Omental fat pad (tissue), 3 donors: ENCODE measurements at regions not wholly inside any gene's neighbourhood (a gene's known extent, or its start where the extent isn't known, plus 50 kb on each side); places are given as distances from the start of the nearest gene placed in this dataset.

Experiments used
- ATAC-seq: fragments of 150-250 bp; one replicate; pipeline ENCODE4 v1.9.1; 2016; ENCODE audit warnings: mild to moderate bottlenecking, moderate library complexity; ENCODE audit not compliant: low FRiP score
- DNase-seq: peaks from one replicate; pipeline ENCODE4 v3.0.0-alpha.2; 2019; ENCODE audit warnings: low spot score
- CTCF ChIP-seq, 3 donors: fragments of 450-650 bp; IDR thresholded peaks; one replicate each; pipeline ENCODE4 v1.5.1; 2016 to 2017; ENCODE audit warnings: antibody characterized with exemption in 3 of 3, mild to moderate bottlenecking in 3 of 3, moderate library complexity in 2 of 3

DNA sequence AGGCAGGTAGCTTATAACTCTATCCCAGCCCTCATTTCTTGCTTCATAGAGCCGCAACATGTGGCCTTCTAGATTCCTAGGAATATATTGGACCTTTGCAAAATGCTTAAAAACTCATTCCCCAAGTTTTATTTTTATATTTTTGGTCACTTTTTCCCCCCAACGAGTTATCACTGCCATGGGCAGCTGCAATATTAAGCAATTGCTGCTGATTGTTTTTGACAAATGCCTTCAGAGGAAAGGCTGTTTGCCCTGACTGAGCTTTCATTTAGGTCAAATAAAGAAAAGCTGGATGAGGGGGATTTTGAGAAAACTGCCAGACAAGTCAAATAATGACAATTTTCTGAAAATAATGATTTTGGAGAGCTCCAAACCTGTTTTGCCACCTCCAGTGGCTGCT is 976.9 kb upstream of the MBL2 start:
- DNase-seq (no peak), ATAC-seq (no peak)
- no peak for TF ChIP-seq CTCF (IDR thresholded peaks at IDR 0.05)

- no peak for DNase-seq
- TF ChIP-seq CTCF (IDR thresholded peaks at IDR 0.05) = no peak
- no peak for ATAC-seq
These were observed 975.7 kb upstream of the MBL2 start for GRCh38 chr10:53748319-53748718.

- no peak for ATAC-seq
These were observed 972.2 kb upstream of the MBL2 start for GRCh38 chr10:53744746-53745145.

GRCh38 chr10:53744176-53744575 is 971.6 kb upstream of the MBL2 start:
- no peak for DNase-seq
- TF ChIP-seq CTCF (IDR thresholded peaks at IDR 0.05) = no peak
- ATAC-seq = no peak

More at GRCh38 chr10:53744746-53745145, 972.2 kb upstream of the MBL2 start:
- no peak for DNase-seq
- no peak for TF ChIP-seq CTCF (IDR thresholded peaks at IDR 0.05)

DNA sequence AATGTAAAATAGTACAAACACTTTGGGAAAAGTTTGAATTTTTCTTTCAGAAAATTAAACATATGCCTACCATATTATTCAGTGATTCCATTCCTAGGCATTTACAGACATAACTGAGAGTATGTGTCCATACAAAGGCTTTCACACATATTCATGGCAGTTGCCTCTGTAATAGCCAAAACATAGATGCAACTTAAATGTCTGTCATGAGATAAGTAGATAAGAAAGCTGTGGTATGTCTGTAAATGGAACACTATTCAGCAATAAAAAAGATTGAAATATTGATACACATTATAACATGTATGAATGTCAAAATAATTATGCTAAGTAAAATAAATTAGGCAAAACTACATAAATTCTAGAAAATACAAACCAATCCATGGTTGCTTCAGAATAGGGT is 964.5 kb upstream of the MBL2 start:
- DNase-seq (no peak), ATAC-seq (no peak)
- no peak for TF ChIP-seq CTCF (IDR thresholded peaks at IDR 0.05)

DNA sequence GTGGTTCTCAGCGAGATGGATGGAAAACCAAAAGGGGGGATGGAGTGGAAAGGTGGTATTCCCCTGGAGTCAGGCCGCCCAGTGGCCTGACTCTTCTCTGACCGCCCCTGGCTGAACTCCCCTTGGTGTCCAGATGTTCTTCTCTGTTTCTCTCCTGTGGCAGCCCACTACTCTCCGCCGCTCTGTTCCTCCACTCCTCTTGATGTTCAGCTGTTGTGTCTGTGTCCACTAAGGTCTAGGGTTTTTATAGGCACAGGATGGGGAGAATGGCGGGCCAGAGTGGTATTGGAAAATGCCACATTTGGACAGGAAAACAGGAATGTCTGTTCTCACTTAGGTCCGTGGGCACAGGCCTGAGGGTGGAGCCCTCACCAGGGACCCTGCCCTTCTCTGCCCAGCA is 954.3 kb upstream of the MBL2 start:
- DNase-seq = no peak
- TF ChIP-seq CTCF (IDR thresholded peaks at IDR 0.05) = no peak
- ATAC-seq = no peak

- no peak for ATAC-seq
- no peak for TF ChIP-seq CTCF (IDR thresholded peaks at IDR 0.05)
- no peak for DNase-seq
These were observed 952.0 kb upstream of the MBL2 start for GRCh38 chr10:53724581-53724980.
